Panc1 (cell line): ENCODE measurements at regions not wholly inside any gene's neighbourhood (a gene's known extent, or its start where the extent isn't known, plus 50 kb on each side); places are given as distances from the start of the nearest gene placed in this dataset.

Source experiments
- ATAC-seq: fragments of 200-7000 bp; cut with Tn5 transposase; 2 replicates; pipeline ENCODE4 v1.9.1; 2020; ENCODE audit warnings: mild to moderate bottlenecking, moderate library complexity
- BruUV-seq: library from RNA; stranded (reverse); fragments of 400-500 nt; replicated peaks from 2 replicates; lab custom pipeline; 2021; lab: Mats Ljungman, UMichigan
- CTCF ChIA-PET: fragments of 300-600 bp; sonication (Branson Sonifier 250); formaldehyde crosslinking; loops from one replicate; lab custom pipeline; 2022; ENCODE audit warnings: antibody characterized with exemption; lab: Charles Lee
- POLR2A ChIA-PET: fragments of 300-600 bp; sonication (Branson Sonifier 250); formaldehyde crosslinking; loops from one replicate; lab custom pipeline; 2022; ENCODE audit warnings: antibody characterized with exemption; lab: Charles Lee
- DNase-seq: peaks from one replicate; pipeline ENCODE4 v3.0.0-alpha.2; 2010; ENCODE audit warnings: low read depth, low spot score
- H3K27ac ChIP-seq: 2 replicates; pipeline ENCODE4 v1.5.1; 2011; ENCODE audit warnings: mild to moderate bottlenecking, low read length, inconsistent platforms
- H3K27me3 ChIP-seq: fragments of 200-500 bp; sonication (Bioruptor generic); 2 replicates; pipeline ENCODE4 v1.6.0; 2014; ENCODE audit warnings: low read length, inconsistent platforms; ENCODE audit not compliant: control insufficient read depth, insufficient read depth
- H3K36me3 ChIP-seq: fragments of 200-500 bp; sonication (Bioruptor generic); 2 replicates; pipeline ENCODE4 v1.5.1; 2014; ENCODE audit warnings: inconsistent platforms, mild to moderate bottlenecking, low read length, moderate library complexity; ENCODE audit not compliant: control insufficient read depth, insufficient read depth
- H3K4me1 ChIP-seq: 2 replicates; pipeline ENCODE4 v1.5.1; 2011; ENCODE audit warnings: inconsistent platforms, mild to moderate bottlenecking, low read length, moderate library complexity; ENCODE audit not compliant: control insufficient read depth, insufficient read depth
- H3K4me3 ChIP-seq, 2 experiments: 2 replicates each; pipeline ENCODE4 v1.5.1; 2011 to 2012; ENCODE audit warnings: low read depth in 2 of 2, low read length in 2 of 2, mild to moderate bottlenecking in 2 of 2, inconsistent platforms in 1 of 2, moderate library complexity in 1 of 2
- H3K9me3 ChIP-seq: fragments of 200-500 bp; sonication (Bioruptor generic); 2 replicates; pipeline ENCODE4 v1.5.1; 2014; ENCODE audit warnings: low read depth, mild to moderate bottlenecking, inconsistent platforms, low read length, moderate library complexity; ENCODE audit not compliant: control insufficient read depth, insufficient read depth
- CTCF ChIP-seq: fragments of 450-650 bp; IDR thresholded peaks from 2 replicates; pipeline ENCODE4 v1.5.1; 2017; ENCODE audit warnings: mild to moderate bottlenecking
- POLR2AphosphoS5 ChIP-seq: IDR thresholded peaks from 2 replicates; pipeline ENCODE4 v1.6.1; 2012; ENCODE audit warnings: mild to moderate bottlenecking, low read depth, low read length, moderate library complexity
- REST ChIP-seq, 2 experiments: IDR thresholded peaks; 2 replicates each; pipeline ENCODE4 v1.6.1; 2011 to 2012; ENCODE audit warnings: low read depth in 2 of 2, control low read depth in 1 of 2, low read length in 1 of 2, mild to moderate bottlenecking in 1 of 2, moderate library complexity in 1 of 2; ENCODE audit not compliant: insufficient read depth in 1 of 2
- SIN3A ChIP-seq: IDR thresholded peaks from 2 replicates; pipeline ENCODE4 v1.6.1; 2012; ENCODE audit warnings: low read depth, mild to moderate bottlenecking, low read length, moderate library complexity, borderline replicate concordance; ENCODE audit not compliant: insufficient read depth
- TCF7L2 ChIP-seq: IDR thresholded peaks from 2 replicates; pipeline ENCODE4 v1.6.1; 2011; ENCODE audit warnings: mild to moderate bottlenecking, low read depth, low read length, inconsistent platforms
- in situ Hi-C: cut with HindIII; loops from 2 replicates; pipeline ENCODE4 v1.10.0; 2016; ENCODE audit warnings: low sequenced_read_pairs, low pct_unique_long_range_greater_than_20kb
- intact Hi-C: fragments of 100-400 bp; cut with micrococcal nuclease; formaldehyde crosslinking; loops from one replicate; pipeline ENCODE4 v1.10.0; 2022; ENCODE audit not compliant: unreplicated experiment

GRCh38 chr6:133606852-133607251 lies 282.1 kb upstream of the TCF21 start:
- Histone ChIP-seq H3K4me1 (no peaks in the 10 kb centered on the region), H3K27ac (no peak overlapping the region), H3K4me3 (no peak overlapping the region), H3K27me3 (no peaks in the 10 kb centered on the region), H3K9me3 (no peaks in the 10 kb centered on the region), H3K36me3 (no peaks in the 10 kb centered on the region)
- DNase-seq (no peak), ATAC-seq (no peak)
- no peak for TF ChIP-seq CTCF
- TF ChIP-seq REST (IDR thresholded peaks at IDR 0.05; ENCODE audit: insufficient read depth in 1 of 2, low read depth in 2 of 2, low read length in 1 of 2), result no peak
- TF ChIP-seq TCF7L2, result no peak
- TF ChIP-seq SIN3A, result no peak
- no peak for TF ChIP-seq POLR2AphosphoS5
- no TSS peak for BruUV-seq
- intact Hi-C loops, result no loop called here
- in situ Hi-C loops, result no loop called here
- POLR2A ChIA-PET, result no interaction called here
- CTCF ChIA-PET, result no interaction called here

- H3K9me3 ChIP-seq, result no peaks in the 10 kb centered on the region
- no peak overlapping the region for H3K4me3 ChIP-seq
- H3K27ac ChIP-seq, result no peak overlapping the region
- H3K36me3 ChIP-seq, result no peaks in the 10 kb centered on the region
- H3K4me1 ChIP-seq, result no peaks in the 10 kb centered on the region
- DNase-seq, result no peak
- no peak for ATAC-seq
- POLR2A ChIA-PET, result no interaction called here
- no peaks in the 10 kb centered on the region for H3K27me3 ChIP-seq
- in situ Hi-C loops, result no loop called here
- no TSS peak for BruUV-seq
- intact Hi-C loops, result no loop called here
- CTCF ChIA-PET, result no interaction called here
- TF ChIP-seq CTCF (no peak), REST (IDR thresholded peaks at IDR 0.05; ENCODE audit: insufficient read depth in 1 of 2, low read depth in 2 of 2, low read length in 1 of 2) (no peak), SIN3A (no peak), POLR2AphosphoS5 (no peak), TCF7L2 (no peak)
Observed at GRCh38 chr6:133608620-133609019, 280.3 kb upstream of the TCF21 start.
